M059J (cell line): ENCODE measurements at regions not wholly inside any gene's neighbourhood (a gene's known extent, or its start where the extent isn't known, plus 50 kb on each side); places are given as distances from the start of the nearest gene placed in this dataset.

ENCODE experiments used
- DNase-seq: peaks from one replicate; pipeline ENCODE4 v3.0.0-alpha.2; 2012; ENCODE audit warnings: low read depth

DNA sequence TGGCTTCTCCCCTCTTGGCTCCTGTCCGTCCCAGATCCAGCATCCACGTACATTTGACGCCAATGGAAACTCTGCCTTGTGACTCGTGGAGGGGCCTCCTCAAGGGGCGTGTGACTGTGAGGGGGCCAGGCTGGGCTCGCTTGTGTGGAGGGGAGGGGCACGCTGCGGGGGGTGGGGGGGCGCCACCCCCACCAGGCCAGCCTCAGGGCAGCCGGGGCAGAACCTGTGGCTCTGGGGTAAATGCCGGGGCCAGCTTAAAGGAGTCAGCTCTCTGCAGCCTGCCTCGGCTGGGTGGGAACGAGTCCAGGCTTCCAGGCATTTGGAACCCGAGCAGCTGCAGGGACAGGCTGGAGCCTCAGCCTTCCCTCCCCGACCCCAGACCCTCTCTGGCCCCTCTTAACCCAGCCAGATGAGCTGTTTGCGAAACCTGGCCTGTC lies 94.1 kb downstream of the SIK1 start:
- no peak for DNase-seq

DNA sequence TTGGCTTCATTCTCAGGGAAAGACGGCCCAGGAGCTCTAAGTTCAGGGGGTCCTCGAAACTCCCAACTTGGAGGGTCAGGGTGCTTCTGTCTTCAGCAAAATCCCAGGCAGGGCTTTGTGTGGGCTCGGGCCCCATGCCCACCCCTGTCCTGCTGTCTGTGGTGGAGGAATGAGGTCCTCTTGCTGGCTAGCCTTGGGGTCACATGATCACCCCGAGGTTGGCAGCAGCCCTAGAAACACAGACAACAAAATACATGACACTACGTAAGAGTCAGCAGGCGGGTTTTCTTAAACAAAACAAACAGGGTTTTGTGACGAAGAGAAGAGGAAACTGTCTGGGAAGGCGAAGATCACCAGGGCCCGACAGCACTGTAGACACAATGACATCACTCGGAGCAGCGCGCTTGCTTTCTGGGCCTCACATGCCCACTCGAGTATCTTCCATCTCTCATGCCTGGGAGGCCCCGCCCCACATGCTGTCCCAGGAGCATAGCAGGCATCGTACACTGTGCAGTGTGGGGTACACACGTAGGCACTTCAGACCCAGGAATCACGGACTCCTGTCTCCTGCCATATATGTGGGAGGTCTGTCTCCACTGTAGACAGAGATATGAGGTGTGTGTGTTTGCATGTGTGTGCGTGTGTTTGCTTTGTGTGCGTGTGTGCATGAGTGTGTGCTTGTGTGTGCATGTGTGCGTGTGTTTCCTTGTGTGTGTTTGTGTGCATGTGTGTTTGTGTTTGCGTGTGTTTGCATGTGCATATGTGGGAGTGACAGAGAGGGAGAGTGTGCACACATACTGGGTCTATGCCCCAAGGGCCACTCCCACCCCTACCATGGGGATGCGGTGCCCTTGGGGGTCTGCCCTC lies 94.7 kb downstream of the SIK1 start:
- peak; percentile 89 for DNase-seq

DNA sequence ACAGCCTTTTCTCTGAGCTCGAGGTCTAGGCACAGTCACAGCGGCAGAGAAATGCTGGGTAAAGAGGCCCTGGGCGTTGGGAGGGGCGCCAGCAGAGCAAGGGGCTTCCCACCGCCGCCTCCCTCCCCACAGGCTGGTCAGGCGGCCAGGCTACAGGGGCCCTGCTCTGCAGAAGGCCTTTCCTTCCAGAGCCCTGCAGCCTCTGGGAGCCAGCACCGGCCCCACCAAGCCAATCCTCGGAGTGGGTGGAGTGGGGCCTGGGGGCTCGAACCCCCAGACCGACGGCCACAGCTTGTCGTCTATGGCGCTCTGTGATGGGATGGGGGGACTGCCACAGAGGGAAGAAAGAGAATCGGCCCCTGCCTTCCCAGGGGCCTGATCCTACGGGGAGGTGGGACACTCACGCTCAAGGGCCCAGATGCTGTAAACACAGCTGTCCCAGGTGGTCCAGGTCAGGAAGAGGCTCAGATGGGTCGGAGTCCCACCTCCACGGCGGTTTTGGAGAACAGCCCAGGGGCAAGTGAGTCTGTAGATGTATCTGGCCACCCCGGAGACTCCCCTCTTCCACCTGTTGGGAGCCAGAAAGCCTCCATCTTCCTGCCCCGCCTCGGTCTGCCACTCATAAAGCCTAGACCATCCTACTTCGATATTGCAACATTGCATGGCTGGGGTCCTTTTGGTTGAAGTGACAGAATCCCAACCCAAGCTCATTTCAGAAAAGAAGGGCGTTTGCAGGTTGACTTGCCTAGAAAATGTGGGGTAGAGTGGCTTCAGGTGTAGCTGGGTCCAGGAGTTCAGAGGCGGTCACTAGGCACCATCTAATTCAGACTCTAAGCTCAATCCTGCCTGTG lies 95.6 kb downstream of the SIK1 start:
- no peak for DNase-seq

DNA sequence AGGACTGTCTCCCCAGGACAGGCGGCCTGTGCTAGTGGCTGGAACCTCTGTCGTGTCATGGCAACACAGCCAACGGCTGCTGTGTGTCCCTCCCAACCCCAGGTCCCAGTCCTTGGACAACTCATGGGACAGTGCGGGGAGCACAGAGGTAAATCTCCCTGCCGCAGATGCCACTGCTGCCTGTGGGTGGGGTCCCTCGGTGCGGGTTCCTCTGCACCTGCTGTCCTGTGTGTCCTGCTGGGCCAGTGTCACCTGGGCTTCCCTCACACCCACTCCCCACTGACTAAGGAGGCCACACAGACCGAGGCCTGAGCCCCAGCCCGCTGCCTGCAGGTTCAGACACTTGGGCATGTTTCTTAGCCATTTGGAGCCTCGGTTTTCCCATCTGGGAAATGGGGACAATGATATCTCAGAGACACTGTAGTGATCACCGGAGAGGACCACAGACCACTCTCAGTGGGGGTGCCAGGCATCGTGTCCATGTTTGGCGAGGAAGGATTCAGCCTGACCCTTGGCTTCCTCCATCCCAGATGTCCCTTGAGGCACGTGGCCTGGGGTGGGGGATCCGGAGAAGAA lies 96.5 kb downstream of the SIK1 start:
- no peak for DNase-seq

DNA sequence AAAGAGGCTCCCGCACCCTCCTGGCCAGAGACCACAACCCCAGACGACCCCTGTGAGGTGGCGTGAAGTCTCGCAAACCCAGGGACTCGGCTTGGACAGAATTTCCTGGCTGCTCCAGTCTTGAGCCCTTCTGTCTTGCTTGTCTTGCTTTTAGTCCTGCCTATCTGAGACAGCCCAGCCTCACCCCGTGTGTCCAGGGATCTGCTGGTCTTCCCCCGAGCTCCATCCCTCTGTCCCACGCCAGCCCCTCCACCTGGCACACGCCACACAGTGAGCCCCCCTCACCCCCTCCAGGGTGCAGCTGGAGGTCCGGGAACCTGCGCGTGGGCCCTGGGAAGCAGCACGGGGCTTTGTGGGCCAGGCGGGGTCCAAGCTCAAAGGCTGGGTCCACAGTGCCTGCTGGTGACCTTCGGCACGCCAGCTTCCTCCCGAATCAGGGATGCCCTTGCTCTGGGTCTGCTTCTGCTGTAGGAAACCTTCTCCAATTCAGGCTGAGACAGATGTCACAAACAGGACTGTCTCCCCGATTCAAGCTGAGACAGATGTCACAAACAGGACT lies 97.1 kb downstream of the SIK1 start:
- DNase-seq = no peak

DNA sequence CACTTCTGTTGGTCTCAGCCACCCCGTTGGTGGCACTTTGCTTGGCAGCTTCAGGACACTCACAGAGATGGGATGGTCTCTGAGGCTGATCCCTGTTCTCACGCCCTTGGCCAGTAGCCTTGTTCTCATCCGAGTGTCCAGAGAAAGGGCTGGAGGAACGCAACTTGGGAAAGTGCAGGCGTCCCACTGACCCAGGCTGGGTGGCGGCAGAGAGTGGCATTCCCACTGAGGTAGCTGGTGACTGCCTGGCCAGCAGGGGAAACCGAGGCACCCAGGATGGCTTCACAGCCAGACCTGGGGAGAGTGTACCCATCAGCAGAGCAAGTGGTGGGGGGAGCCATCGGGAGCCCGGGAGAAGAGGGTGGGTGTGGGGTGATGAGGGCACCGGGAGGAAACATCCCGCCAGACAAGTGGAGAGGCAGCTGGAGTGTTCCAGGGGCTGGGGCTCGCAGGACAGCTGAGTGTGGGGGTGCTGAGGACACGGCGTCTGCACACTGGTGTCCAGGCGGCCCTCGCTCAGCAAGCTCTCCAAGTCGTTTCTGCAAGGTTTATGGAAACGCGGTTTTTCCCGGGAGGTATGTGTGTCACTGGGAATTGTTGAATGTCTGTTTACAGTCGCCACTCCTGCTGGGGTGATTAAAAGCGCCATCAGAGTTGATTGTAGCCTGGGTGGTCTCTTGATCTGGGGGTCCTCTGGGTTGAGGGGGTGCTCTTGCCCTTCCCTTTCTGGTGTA lies 97.8 kb downstream of the SIK1 start:
- DNase-seq = no peak

DNA sequence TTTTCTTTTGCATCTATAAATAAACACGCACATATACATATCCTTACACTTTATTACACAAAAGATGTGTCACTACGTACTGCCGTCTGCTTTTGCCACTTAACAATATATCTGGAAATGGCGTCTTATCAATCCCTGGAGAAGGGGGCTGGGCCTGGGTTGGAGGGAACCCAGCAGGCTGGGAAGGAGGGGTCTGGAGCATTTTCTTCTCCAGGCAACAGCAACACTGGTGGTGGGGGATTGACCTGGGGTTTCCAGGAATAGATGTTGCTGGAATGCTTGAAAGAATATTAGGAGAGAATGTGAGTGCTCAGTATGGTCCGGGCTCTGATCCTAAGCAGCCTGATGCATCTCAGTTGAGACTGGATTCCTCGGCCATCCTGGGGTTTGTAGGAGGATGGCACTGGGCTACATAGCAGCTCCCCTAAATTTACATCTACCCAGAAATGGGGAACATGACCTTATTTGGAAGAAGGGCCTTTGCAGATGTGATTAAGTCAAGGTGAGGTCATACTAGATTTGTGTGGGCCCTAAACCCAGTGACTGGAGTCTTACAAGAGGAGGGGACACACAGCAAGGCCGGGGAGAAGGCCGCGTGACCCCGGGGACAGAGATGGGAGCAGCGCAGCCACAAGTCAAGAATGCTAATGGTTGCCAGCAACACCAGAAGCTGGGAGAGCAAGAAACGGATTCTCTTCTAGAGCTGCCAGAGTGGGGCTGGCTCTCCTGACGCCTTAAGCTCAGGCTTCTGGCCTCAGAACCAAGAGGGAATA lies 98.6 kb downstream of the SIK1 start:
- DNase-seq = no peak

DNA sequence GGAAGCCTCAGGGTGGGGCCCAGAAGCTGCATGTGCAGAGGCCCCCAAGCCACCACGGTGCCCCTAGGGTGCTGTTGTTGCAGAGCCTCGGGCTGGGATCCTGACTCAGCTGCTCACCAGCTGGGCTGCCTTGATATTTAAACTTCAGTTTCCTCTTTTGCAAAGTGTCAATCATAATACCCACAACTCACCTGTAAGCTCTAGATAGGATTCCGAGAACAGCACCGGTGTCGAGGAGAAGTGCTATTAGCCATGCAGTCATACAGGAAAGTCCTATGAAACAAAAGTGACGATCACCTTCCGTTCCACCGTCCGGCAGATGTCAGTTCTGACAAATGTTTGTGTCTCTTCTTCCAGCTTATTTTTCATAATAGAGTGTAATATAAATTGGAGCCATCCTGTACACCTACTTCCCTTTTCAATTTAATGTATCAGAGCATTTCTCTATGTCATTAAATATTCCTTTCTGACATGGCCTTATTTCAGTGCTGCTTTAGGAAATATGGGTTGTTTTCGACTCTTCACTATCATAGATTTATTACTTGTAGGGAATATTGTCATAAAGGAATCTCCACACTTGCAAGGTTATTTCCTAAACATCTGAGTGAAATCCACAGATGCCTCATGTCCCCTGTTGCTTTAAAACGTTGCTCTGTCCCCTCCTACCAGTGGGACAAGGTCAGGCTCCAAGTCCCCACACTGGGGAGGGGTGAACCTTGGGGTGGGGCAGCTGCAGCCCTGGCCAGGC lies 100.8 kb downstream of the SIK1 start:
- DNase-seq = no peak

DNA sequence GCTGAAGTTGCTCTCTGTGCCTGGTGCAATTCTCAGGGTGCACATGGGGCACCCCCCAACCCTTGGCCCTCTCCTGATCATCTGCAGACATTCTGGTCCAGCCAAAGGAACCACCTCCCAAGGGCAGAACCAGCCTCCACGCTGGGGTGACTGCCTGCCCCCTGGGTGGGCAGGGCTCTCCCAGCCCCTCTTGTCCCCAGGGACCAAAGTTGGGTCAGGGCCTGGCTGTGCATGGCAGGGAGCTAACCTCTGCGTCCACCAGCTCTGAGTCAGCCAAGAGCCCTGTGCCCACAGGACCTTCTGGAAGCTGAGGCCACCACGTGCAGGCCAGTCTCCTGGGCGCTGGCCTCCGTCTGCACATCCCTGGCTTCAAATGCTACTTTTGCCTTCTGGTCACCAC lies 101.9 kb downstream of the SIK1 start:
- no peak for DNase-seq

DNA sequence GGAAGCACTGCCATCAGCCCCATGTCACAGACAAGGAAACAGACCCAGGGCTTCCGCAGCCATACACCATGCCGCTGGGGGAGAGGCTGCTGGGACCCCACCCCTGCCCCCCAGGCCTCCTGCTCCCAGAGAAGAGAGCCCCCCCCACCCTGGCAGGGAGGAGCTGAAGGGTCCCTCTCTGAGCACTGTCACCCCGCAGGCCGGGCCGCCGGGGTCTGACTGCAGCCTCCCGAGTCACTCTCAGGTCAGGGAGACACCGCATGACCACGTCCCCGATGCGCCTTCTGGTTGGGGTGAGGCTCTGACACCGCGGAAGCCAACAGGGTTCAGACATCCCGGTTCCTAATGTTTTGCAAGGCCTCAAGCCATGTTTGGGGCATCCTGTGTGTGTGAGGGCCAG lies 102.3 kb downstream of the SIK1 start:
- no peak for DNase-seq

DNA sequence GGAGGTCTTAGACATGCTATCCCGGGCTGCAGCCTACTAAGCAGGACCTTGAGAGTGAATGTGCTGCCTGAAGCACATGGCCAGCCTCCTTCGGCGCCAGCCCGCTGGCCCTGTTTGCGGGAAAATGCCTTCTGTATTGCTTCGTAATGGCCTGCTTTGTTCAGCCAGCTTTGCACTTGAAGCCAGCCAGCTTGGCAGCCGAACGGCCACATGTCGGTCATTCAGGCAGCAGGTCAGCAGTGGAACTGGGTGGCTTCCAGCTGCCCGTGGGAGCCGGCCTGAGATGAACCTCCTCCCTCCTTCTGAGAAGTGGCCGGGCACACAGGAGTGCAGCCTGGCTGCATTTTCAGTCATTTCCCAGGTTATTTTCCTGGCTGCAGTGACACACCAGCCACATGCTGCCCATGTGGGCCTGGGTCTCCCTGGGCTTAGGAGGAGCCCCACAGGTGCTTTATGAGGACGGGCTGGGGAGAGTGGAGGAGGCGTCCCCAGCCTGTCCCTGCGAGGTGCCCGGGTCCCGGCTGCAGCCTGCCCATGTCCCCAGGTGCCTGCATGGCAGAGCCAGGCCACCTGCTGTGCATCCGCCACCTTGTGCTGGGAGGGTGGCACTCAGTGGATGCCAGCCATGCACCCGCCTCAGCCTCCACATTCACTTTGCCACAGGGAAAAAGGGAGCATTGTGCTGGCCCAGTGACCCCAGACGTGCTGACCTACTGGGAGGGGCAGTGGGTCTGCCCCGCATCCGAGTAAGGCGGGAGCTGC lies 103.5 kb downstream of the SIK1 start:
- peak; percentile 22 for DNase-seq

DNA sequence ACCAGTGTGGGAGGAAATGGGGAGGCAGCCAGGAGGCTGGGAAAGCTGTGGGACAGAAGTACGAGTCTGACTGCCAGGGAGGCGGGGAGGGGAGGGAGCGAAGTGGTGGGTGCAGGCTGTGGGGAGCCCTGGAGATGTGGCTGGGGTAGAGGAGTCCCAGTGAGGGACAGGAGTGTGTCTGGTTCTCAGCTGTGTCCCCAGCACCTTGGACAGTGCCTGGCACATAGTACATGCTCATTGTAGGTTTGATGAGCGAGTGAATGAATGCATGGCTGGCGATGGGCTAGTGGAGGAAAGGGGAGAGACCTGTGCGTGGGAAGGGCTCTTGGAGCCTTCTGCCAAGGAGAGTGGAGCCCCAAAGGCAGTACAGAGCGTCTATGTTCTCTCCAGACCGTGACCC lies 104.1 kb downstream of the SIK1 start:
- no peak for DNase-seq

DNA sequence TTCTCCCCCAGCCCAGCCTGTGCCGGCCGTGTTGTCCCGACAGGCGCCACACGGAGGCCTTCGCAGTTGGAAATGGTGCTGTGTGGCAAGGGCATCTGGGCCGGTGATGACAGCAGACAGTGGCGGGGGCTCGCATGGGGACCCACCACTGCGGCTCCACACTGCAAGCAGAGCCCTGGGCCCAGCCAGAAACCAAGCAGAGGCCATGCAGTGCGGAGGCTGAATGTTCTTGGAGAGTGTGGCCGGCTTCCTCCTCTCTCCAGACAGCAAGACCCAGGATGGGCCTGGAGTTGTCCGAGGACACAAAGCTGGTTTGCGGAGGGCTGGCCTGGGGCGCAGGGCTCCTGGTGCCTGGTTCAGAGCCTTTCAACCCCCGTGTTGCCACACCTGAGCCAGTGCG lies 104.6 kb downstream of the SIK1 start:
- no peak for DNase-seq

DNA sequence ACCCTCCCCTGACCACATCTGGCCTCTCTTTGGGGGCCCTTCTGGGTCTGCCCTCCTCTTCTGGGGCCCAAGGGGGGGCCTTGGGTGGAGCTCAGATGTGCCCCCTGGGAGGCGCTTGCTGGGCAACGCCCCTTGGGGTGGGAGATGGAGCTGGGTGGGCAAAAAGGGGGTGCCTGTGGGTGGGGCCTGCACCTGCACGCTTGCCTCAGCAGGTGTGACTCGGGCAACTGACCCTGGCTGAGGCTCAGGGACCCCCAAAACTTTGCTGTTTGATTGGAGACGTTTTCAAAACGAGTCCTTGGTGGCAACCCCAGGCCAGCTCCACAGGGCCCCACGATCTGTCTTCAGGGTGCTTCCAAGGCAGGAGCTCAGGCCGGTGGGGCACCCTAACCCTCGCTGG lies 105.3 kb downstream of the SIK1 start:
- DNase-seq = no peak

DNA sequence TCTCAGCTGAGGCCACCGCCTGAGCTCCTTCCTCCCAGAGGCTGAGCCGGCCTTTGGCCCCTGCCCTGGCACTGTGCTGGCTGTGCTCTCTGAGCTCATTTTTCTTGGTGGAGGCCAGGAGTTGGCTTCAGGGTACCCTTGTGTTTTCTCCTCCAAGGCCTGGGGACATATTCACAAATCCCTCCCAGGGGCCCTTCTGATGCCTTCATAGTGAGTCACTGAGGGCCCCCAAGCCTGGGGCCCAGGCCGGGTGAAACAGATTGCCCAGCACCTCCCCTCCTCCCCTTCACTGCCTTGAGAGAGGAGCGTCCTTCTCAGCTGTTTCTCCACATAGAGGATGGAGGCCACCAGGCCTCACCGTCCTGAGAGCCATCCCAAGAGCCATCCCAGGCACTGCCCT lies 105.8 kb downstream of the SIK1 start:
- DNase-seq = peak; percentile 64

DNA sequence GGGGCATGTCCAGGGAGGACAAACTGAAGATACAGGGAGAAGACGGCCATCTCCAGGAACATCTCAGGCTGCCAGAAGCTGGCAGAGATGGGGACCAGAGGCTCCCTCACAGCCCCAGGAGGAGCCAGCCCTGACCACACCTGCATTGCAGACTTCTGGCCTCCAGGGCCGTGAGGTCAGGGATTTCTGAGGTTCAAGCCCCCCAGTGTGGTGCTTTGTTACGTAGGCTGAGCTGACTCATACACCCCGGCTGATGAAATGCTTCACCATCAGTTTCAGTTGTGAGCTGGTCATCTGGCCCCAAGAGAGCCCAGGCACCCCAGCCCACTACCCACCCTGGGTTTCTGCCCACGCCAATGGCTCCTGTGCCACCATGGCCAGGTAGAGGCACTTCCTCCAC lies 106.4 kb downstream of the SIK1 start:
- DNase-seq = no peak

DNA sequence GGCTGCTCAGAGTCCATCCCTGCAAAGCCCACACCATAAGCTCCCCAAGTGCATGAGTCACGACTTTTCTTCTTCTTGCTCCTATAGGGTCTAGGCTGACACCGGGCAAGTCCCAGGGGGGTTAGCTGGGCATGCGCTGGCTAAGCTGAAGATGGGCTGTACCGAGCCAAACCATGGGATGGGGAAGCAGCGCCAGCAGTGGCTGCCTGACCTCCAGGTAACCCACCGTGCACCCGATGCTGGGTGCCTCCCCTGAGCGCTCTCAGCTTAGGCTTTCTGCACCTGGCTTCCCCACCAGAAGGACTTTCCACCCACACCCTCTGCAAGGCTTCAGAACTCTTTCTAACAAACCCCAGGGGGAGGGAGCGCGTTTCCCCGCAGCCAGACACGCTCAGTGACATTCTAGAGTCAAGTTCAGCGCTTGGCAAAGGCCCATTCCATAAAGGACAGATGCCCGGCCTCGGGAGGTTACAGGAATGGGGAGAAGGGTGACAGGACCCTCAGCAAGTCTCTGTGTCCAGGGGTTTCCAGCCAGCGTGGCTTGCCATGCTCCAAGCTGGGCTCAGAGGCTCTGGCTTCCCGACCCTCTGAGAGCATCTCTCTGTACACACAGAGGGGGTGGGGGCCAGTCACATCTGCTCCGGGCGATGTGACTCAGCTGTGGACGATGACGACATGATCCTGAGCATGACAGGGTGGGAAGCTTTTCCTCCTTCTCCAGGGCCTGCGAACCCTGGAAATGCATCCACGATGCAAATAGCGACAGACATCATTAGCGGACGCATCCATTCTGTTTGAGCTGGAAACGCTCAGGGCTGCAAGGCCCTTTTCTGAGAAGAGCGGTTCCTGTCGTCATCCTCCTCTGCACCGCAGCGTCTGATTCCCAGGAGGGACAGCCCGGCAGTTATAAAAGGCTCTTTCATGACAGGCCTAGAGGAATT lies 107.8 kb downstream of the SIK1 start:
- peak; percentile 69 for DNase-seq

DNA sequence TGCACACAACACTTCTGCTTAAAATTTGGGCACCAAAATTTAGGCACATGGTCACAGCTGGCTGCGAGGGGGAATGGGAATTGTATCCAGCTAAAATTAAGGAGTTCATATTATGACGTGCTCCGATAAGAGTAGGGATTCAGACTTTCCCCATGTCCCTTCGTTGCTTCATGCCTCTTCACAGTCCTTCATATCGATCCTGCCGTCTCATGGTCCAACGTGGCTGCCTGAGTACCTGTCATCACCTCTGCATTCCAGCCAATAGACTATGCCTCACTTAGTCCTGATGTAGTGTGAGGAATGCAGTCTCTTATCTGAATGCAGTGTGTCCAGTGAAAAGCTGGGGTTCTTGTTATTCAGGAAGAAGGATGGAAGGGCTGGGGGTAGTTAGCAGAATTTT lies 108.6 kb downstream of the SIK1 start:
- DNase-seq = no peak
